ENCODE measurements at regions not wholly inside any gene's neighbourhood (a gene's known extent, or its start where the extent isn't known, plus 50 kb on each side); places are given as distances from the start of the nearest gene placed in this dataset.
"Not testable (repeated sequence)": the region's sequence is repeated elsewhere in the genome, so short reads cannot be mapped to it uniquely, and the experiment has no call there.

DNA sequence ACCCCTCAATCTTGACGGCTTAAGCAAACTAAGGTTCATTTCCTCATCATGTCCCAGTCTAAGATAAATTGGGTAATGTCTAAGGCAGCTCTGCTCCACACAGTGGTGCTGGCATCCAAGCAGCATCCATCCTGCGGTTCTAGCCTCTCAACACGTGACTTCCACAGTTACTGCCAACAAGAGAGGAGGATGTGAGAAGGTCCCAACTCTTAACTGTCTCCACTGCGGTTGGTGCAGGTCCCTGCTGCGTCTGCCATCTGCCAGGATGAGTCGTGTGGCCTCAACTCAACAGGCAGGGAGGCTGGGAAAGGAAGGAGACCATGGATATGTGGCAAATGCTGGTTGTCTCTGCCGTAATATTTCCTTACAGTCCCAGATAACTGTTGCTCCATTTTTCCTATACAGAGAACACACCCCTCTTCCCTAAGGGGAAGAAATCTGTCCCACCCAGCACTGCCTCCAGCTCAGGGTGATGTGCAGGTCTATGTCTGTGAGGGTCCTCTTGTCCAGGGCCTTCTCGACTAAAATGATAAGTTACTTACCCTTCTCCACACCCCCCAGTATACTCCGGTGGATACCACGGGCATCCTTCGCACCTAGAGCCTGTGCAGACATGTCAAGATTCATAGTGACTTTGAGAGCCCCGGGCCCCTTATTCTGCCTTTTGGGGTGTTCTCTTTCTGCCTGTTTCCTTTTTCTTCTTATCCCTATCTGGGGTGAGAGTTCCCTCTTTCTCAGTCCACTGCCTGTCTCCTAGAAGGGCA lies 64.7 kb downstream of the KCNJ18 start:
- Histone ChIP-seq H3K27me3 (ENCODE audit: control insufficient read depth in 4 of 4, insufficient read depth in 4 of 4, low read length in 3 of 4) (no peaks in the 10 kb centered on the region), H3K36me3 (ENCODE audit: control insufficient read depth in 4 of 4, insufficient read depth in 3 of 4, low read depth in 1 of 4, low read length in 3 of 4) (no peaks in the 10 kb centered on the region), H3K27ac (ENCODE audit: low read depth in 1 of 2, low read length in 2 of 2) (no peak overlapping the region), H3K9me3 (ENCODE audit: control insufficient read depth in 4 of 4, low read length in 3 of 4) (no peaks in the 10 kb centered on the region), H3K9ac (ENCODE audit: low read depth in 1 of 2, low read length in 2 of 2) (no peak overlapping the region), H3K4me1 (ENCODE audit: control insufficient read depth in 4 of 4, insufficient read depth in 4 of 4, low read length in 3 of 4) (no peaks in the 10 kb centered on the region), H3K4me3 (ENCODE audit: low read depth in 1 of 3, low read length in 3 of 3) (no peak overlapping the region)
- WGBS = 73% methylated on average over 12 of the region's 12 CpGs
- no peak for TF ChIP-seq CTCF (IDR thresholded peaks at IDR 0.05; ENCODE audit: low read depth, low read length, missing input control)
- TF ChIP-seq TAF1 (conservative IDR thresholded peaks at IDR 0.05) = no peak
- TF ChIP-seq GABPA (IDR thresholded peaks at IDR 0.05 in 1 of 2, conservative IDR thresholded peaks at IDR 0.05 in 1 of 2) = no peak
- TF ChIP-seq, protein P1, sequence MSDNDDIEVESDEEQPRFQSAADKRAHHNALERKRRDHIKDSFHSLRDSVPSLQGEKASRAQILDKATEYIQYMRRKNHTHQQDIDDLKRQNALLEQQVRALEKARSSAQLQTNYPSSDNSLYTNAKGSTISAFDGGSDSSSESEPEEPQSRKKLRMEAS (IDR thresholded peaks at IDR 0.05) = no peak
- TF ChIP-seq RXRA (IDR thresholded peaks at IDR 0.05) = no peak
- TF ChIP-seq SP1 (IDR thresholded peaks at IDR 0.05) = no peak
- no peak for TF ChIP-seq YY1 (IDR thresholded peaks at IDR 0.05)
- TF ChIP-seq EGR1 (IDR thresholded peaks at IDR 0.05; ENCODE audit: low read depth in 2 of 2) = no peak
- no peak for TF ChIP-seq ZBTB33 (IDR thresholded peaks at IDR 0.05)
- TF ChIP-seq JUND (IDR thresholded peaks at IDR 0.05) = no peak
- no peak for DNase-seq (ENCODE audit: low spot score)

DNA sequence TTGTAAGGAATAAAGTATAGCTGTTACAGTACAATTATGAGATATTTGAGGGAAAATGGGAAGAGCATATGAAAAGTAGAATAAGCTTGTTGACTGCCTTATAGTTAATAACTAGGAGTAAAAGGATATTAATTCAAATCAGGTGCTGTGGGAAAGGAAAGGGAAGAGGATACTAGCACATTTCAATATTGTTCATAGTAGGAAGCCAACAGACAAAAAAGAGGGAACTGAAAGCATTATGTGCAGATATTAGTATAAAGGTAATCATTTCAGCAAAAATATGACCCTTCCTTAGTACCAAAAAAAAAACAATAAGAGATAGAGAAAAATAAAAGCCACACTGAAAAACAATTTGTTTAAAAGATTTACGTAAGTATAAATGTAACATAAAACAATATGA lies 67.3 kb downstream of the KCNJ18 start:
- H3K27me3 ChIP-seq (ENCODE audit: control insufficient read depth in 4 of 4, insufficient read depth in 4 of 4, low read length in 3 of 4); DNase-seq (ENCODE audit: low spot score); H3K36me3 ChIP-seq (ENCODE audit: control insufficient read depth in 4 of 4, insufficient read depth in 3 of 4, low read depth in 1 of 4, low read length in 3 of 4); H3K4me3 ChIP-seq (ENCODE audit: low read depth in 1 of 3, low read length in 3 of 3); H3K4me1 ChIP-seq (ENCODE audit: control insufficient read depth in 4 of 4, insufficient read depth in 4 of 4, low read length in 3 of 4); H3K27ac ChIP-seq (ENCODE audit: low read depth in 1 of 2, low read length in 2 of 2); H3K9me3 ChIP-seq (ENCODE audit: control insufficient read depth in 4 of 4, low read length in 3 of 4); H3K9ac ChIP-seq (ENCODE audit: low read depth in 1 of 2, low read length in 2 of 2): not testable (repeated sequence)
- WGBS = no CpG with 5 or more reads among the region's 1 CpG

GRCh38 chr17:21763738-21764340 lies 71.5 kb downstream of the KCNJ18 start:
- 77% methylated on average over 25 of the region's 25 CpGs for WGBS
- not testable (repeated sequence) for H3K4me3 ChIP-seq (ENCODE audit: low read depth in 1 of 3, low read length in 3 of 3); H3K27me3 ChIP-seq (ENCODE audit: control insufficient read depth in 4 of 4, insufficient read depth in 4 of 4, low read length in 3 of 4); DNase-seq (ENCODE audit: low spot score); H3K4me1 ChIP-seq (ENCODE audit: control insufficient read depth in 4 of 4, insufficient read depth in 4 of 4, low read length in 3 of 4); H3K27ac ChIP-seq (ENCODE audit: low read depth in 1 of 2, low read length in 2 of 2); H3K9me3 ChIP-seq (ENCODE audit: control insufficient read depth in 4 of 4, low read length in 3 of 4); H3K36me3 ChIP-seq (ENCODE audit: control insufficient read depth in 4 of 4, insufficient read depth in 3 of 4, low read depth in 1 of 4, low read length in 3 of 4); H3K9ac ChIP-seq (ENCODE audit: low read depth in 1 of 2, low read length in 2 of 2)

GRCh38 chr17:21765651-21766290 lies 73.4 kb downstream of the KCNJ18 start:
- H3K9me3 ChIP-seq (ENCODE audit: control insufficient read depth in 4 of 4, low read length in 3 of 4); H3K9ac ChIP-seq (ENCODE audit: low read depth in 1 of 2, low read length in 2 of 2); DNase-seq (ENCODE audit: low spot score); H3K4me1 ChIP-seq (ENCODE audit: control insufficient read depth in 4 of 4, insufficient read depth in 4 of 4, low read length in 3 of 4); H3K4me3 ChIP-seq (ENCODE audit: low read depth in 1 of 3, low read length in 3 of 3); H3K36me3 ChIP-seq (ENCODE audit: control insufficient read depth in 4 of 4, insufficient read depth in 3 of 4, low read depth in 1 of 4, low read length in 3 of 4); H3K27ac ChIP-seq (ENCODE audit: low read depth in 1 of 2, low read length in 2 of 2); H3K27me3 ChIP-seq (ENCODE audit: control insufficient read depth in 4 of 4, insufficient read depth in 4 of 4, low read length in 3 of 4): not testable (repeated sequence)
- 59% methylated on average over 11 of the region's 11 CpGs for WGBS

DNA sequence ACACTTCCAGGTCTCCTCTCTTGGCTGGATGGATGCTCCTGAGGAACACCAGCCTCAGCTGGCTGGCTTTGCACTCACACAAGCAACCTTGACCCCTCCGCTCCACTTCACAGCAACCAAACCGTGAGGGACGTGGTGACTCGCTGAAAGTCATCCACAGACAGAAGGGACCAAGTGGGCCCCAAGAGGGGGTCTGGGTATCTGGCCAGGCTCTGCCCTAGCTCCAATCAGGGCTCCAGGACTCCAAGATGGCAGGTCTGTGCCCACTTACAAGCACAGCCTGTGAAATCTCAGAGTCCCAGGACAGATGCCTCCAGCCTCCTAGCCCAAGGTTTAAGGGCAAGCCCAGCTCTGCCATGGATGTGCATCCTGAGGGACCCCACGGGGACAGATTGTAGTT lies 74.2 kb downstream of the KCNJ18 start:
- H3K4me1 ChIP-seq (ENCODE audit: control insufficient read depth in 4 of 4, insufficient read depth in 4 of 4, low read length in 3 of 4); H3K27me3 ChIP-seq (ENCODE audit: control insufficient read depth in 4 of 4, insufficient read depth in 4 of 4, low read length in 3 of 4); DNase-seq (ENCODE audit: low spot score); H3K27ac ChIP-seq (ENCODE audit: low read depth in 1 of 2, low read length in 2 of 2); H3K36me3 ChIP-seq (ENCODE audit: control insufficient read depth in 4 of 4, insufficient read depth in 3 of 4, low read depth in 1 of 4, low read length in 3 of 4); H3K4me3 ChIP-seq (ENCODE audit: low read depth in 1 of 3, low read length in 3 of 3); H3K9ac ChIP-seq (ENCODE audit: low read depth in 1 of 2, low read length in 2 of 2); H3K9me3 ChIP-seq (ENCODE audit: control insufficient read depth in 4 of 4, low read length in 3 of 4): not testable (repeated sequence)
- WGBS = 74% methylated on average over 5 of the region's 5 CpGs

Measured in liver (tissue), 8 donors.